ENCODE measurements at regions not wholly inside any gene's neighbourhood (a gene's known extent, or its start where the extent isn't known, plus 50 kb on each side); places are given as distances from the start of the nearest gene placed in this dataset.

DNA sequence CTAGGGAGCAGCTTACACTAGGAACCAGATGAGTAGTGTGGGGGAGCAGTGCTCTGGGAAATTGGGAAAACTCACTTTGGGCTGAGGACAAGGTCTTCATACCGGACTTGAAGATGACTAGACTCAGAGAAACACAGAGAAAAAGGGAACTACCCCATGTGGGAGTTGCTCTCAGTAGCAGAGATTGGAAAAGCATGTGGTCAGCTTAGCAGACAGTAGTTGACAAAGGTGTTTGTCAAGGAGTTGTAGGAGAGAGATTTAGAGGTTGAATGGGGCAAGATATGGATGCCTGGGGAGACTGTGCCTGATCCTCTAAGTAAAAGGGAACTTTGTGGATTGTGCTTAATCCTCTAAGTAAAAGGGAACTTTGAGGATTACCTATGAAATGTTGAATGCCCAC lies 194.5 kb upstream of the COX10 start:
- Histone ChIP-seq H3K4me1 (ENCODE audit: control insufficient read depth, extremely low read depth, insufficient read depth, low read length) (no peaks in the 10 kb centered on the region), H3K27ac (ENCODE audit: insufficient read depth, low read depth, low read length) (no peak overlapping the region), H3K9ac (replicated peaks; ENCODE audit: extremely low read depth, insufficient read depth, low read length) (no peak overlapping the region), H3K9me3 (replicated peaks; ENCODE audit: control insufficient read depth, insufficient read depth, low read length) (peaks cover 4% of the 10 kb centered on the region), H2AFZ (ENCODE audit: low read depth, low read length) (no peak overlapping the region), H3K27me3 (ENCODE audit: control insufficient read depth in 2 of 2, insufficient read depth in 2 of 2, low read length in 2 of 2) (no peaks in the 10 kb centered on the region), H3K79me2 (ENCODE audit: control insufficient read depth, insufficient read depth, low read length) (no peaks in the 10 kb centered on the region), H3K4me3 (replicated peaks in 1 of 3; ENCODE audit: insufficient read depth in 1 of 3, low read depth in 1 of 3, low read length in 3 of 3) (no peak overlapping the region), H3K36me3 (ENCODE audit: control insufficient read depth in 2 of 2, extremely low read depth in 1 of 2, insufficient read depth in 2 of 2, low read length in 2 of 2) (no peaks in the 10 kb centered on the region), H4K20me1 (replicated peaks; ENCODE audit: control insufficient read depth, extremely low read depth, insufficient read depth, low read length) (no peaks in the 10 kb centered on the region), H3K9me1 (replicated peaks; ENCODE audit: control insufficient read depth, extremely low read depth, insufficient read depth, low read length) (no peaks in the 10 kb centered on the region), H3K4me2 (ENCODE audit: insufficient read depth, low read length) (no peak overlapping the region)
- dilution Hi-C loops (cut with MboI; ENCODE audit: extremely low pct_ligation_motif_present, low sequenced_read_pairs) = no loop called here
- FAIRE-seq (no peak), DNase-seq (ENCODE audit: low read depth, low spot score) (no peak)
- BruUV-seq (replicated peaks) = no TSS peak
- CTCF ChIA-PET = no interaction called here
- intact Hi-C loops (cut with micrococcal nuclease) = no loop called here
- POLR2A ChIA-PET = no interaction called here
- TF ChIP-seq GATA2 (IDR thresholded peaks at IDR 0.05; ENCODE audit: insufficient read depth, insufficient read length, low read depth, low read length) (no peak), MYC (IDR thresholded peaks at IDR 0.05; ENCODE audit: low read depth, low read length) (no peak), POLR2A (IDR thresholded peaks at IDR 0.05; ENCODE audit: low read depth, low read length) (no peak), JUN (IDR thresholded peaks at IDR 0.05; ENCODE audit: borderline replicate concordance, insufficient read depth, insufficient read length, low read depth) (no peak), MAX (IDR thresholded peaks at IDR 0.05; ENCODE audit: insufficient read depth, insufficient read length) (no peak), CTCF (IDR thresholded peaks at IDR 0.05; ENCODE audit: extremely low read depth in 1 of 2, insufficient read depth in 1 of 2, low read depth in 1 of 2, low read length in 2 of 2) (no peak), FOS (IDR thresholded peaks at IDR 0.05; ENCODE audit: borderline replicate concordance, insufficient read depth, low read length) (no peak), POLR2AphosphoS5 (IDR thresholded peaks at IDR 0.05; ENCODE audit: insufficient read depth, low read depth, low read length) (no peak), EZH2 (IDR thresholded peaks at IDR 0.05; ENCODE audit: borderline replicate concordance, low read depth, low read length, severe bottlenecking) (no peak)

All from endothelial cell of umbilical vein (primary cell).